ENCODE measurements at regions not wholly inside any gene's neighbourhood (a gene's known extent, or its start where the extent isn't known, plus 50 kb on each side); places are given as distances from the start of the nearest gene placed in this dataset.

DNA sequence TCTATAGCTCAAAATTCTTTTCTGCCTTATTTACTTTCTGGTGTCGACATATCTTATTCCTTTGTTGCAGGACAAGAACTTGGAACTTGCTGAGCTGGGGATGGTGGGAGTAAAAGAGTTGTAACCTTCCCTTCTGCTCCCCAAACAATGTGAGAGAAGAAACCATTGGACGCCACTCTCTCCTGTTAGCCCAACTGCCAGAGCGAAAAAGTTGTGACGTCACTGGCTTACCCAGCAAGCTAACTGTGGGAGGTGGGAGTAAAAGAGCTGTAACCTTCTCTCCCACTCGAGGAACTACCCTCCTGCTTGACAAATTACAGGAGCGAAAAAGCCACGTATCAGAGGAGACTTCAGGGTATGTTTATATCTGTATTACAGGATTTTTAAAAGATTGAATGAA is 90.0 kb upstream of the PCDH10 start:
- no peaks in the 10 kb centered on the region for H3K79me2 ChIP-seq (ENCODE audit: insufficient read depth, low read length)
- H3F3A ChIP-seq (ENCODE audit: insufficient read depth), result no peaks in the 10 kb centered on the region
- no peak overlapping the region for H3K4me3 ChIP-seq (ENCODE audit: insufficient read depth, low read length, poor library complexity, severe bottlenecking)
- H2AFZ ChIP-seq (ENCODE audit: low read depth, low read length, severe bottlenecking), result no peak overlapping the region
- no peak overlapping the region for H3K27ac ChIP-seq (ENCODE audit: low read depth, low read length)
- no peaks in the 10 kb centered on the region for H3K9me2 ChIP-seq (replicated peaks; ENCODE audit: insufficient read depth, low read length)
- H3K36me3 ChIP-seq (ENCODE audit: low read length), result no peaks in the 10 kb centered on the region
- no peaks in the 10 kb centered on the region for H3K9me3 ChIP-seq (ENCODE audit: insufficient read depth, low read length)
- no peak for TF ChIP-seq EZH2phosphoT487 (conservative IDR thresholded peaks at IDR 0.05; ENCODE audit: low read length)
- TF ChIP-seq, protein P1, sequence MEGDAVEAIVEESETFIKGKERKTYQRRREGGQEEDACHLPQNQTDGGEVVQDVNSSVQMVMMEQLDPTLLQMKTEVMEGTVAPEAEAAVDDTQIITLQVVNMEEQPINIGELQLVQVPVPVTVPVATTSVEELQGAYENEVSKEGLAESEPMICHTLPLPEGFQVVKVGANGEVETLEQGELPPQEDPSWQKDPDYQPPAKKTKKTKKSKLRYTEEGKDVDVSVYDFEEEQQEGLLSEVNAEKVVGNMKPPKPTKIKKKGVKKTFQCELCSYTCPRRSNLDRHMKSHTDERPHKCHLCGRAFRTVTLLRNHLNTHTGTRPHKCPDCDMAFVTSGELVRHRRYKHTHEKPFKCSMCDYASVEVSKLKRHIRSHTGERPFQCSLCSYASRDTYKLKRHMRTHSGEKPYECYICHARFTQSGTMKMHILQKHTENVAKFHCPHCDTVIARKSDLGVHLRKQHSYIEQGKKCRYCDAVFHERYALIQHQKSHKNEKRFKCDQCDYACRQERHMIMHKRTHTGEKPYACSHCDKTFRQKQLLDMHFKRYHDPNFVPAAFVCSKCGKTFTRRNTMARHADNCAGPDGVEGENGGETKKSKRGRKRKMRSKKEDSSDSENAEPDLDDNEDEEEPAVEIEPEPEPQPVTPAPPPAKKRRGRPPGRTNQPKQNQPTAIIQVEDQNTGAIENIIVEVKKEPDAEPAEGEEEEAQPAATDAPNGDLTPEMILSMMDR (IDR thresholded peaks at IDR 0.05; ENCODE audit: insufficient read depth, low read length, poor library complexity, severe bottlenecking), result no peak
- H4K20me1 ChIP-seq (ENCODE audit: low read depth, low read length), result no peaks in the 10 kb centered on the region
- H3K4me2 ChIP-seq (ENCODE audit: low read depth, low read length, poor library complexity, severe bottlenecking), result no peak overlapping the region
- no peak overlapping the region for H3K9ac ChIP-seq (ENCODE audit: low read length)
- H3K27me3 ChIP-seq (ENCODE audit: low read length), result no peaks in the 10 kb centered on the region

DNA sequence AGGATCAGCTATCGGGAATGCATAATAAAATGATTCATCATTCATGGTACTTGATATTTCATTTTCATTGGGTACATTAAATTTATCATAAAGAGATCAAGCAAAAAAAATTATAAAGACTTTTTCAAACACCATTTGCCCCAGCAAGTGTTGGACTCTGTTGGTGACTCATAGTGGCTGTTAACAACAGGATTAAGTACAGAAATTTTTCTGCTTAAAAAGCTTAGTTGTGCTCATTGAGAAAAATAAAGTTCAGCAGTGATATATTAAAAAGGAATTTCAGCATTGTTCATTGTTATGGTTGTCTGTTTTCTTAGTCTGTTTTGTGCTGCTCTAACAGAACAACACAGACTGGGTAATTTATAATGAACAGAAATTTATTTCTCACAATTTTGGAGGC is 86.2 kb upstream of the PCDH10 start:
- Histone ChIP-seq H3K27ac (ENCODE audit: low read depth, low read length) (no peak overlapping the region), H3K79me2 (ENCODE audit: insufficient read depth, low read length) (no peaks in the 10 kb centered on the region), H3K9me2 (replicated peaks; ENCODE audit: insufficient read depth, low read length) (no peaks in the 10 kb centered on the region), H4K20me1 (ENCODE audit: low read depth, low read length) (no peaks in the 10 kb centered on the region), H3F3A (ENCODE audit: insufficient read depth) (no peaks in the 10 kb centered on the region), H3K27me3 (ENCODE audit: low read length) (no peaks in the 10 kb centered on the region), H3K4me3 (ENCODE audit: insufficient read depth, low read length, poor library complexity, severe bottlenecking) (no peak overlapping the region), H3K9me3 (ENCODE audit: insufficient read depth, low read length) (no peaks in the 10 kb centered on the region), H3K4me2 (ENCODE audit: low read depth, low read length, poor library complexity, severe bottlenecking) (no peak overlapping the region), H2AFZ (ENCODE audit: low read depth, low read length, severe bottlenecking) (no peak overlapping the region), H3K36me3 (ENCODE audit: low read length) (no peaks in the 10 kb centered on the region), H3K9ac (ENCODE audit: low read length) (no peak overlapping the region)
- no peak for TF ChIP-seq EZH2phosphoT487 (conservative IDR thresholded peaks at IDR 0.05; ENCODE audit: low read length)
- TF ChIP-seq, protein P1 (IDR thresholded peaks at IDR 0.05; ENCODE audit: insufficient read depth, low read length, poor library complexity, severe bottlenecking), result no peak

DNA sequence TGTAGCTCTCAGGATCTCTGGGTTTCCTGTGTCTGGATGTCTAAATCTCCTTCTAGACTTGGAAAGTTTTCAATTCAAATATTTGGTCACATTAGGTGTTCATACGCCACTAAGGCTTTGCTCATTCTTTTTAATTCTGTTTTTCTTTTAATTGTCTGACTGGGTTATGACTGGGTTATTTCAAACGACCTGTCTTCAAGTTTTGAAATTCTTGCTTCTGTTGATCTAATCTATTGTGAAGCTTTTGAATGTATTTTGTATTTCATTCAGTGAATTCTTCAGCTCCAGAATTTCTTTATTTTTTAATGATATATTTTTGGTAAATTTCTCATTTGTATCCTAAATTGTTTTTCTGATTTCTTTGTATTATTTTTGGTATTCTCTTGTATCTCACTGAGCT is 81.0 kb upstream of the PCDH10 start:
- H2AFZ ChIP-seq (ENCODE audit: low read depth, low read length, severe bottlenecking), result no peak overlapping the region
- no peaks in the 10 kb centered on the region for H3K79me2 ChIP-seq (ENCODE audit: insufficient read depth, low read length)
- no peak overlapping the region for H3K27ac ChIP-seq (ENCODE audit: low read depth, low read length)
- H3K4me3 ChIP-seq (ENCODE audit: insufficient read depth, low read length, poor library complexity, severe bottlenecking), result no peak overlapping the region
- no peaks in the 10 kb centered on the region for H3F3A ChIP-seq (ENCODE audit: insufficient read depth)
- no peak overlapping the region for H3K4me2 ChIP-seq (ENCODE audit: low read depth, low read length, poor library complexity, severe bottlenecking)
- H4K20me1 ChIP-seq (ENCODE audit: low read depth, low read length), result no peaks in the 10 kb centered on the region
- H3K9ac ChIP-seq (ENCODE audit: low read length), result no peak overlapping the region
- H3K36me3 ChIP-seq (ENCODE audit: low read length), result no peaks in the 10 kb centered on the region
- TF ChIP-seq, protein P1 (IDR thresholded peaks at IDR 0.05; ENCODE audit: insufficient read depth, low read length, poor library complexity, severe bottlenecking), result no peak
- no peak for TF ChIP-seq EZH2phosphoT487 (conservative IDR thresholded peaks at IDR 0.05; ENCODE audit: low read length)
- H3K9me2 ChIP-seq (replicated peaks; ENCODE audit: insufficient read depth, low read length), result no peaks in the 10 kb centered on the region
- no peaks in the 10 kb centered on the region for H3K9me3 ChIP-seq (ENCODE audit: insufficient read depth, low read length)
- H3K27me3 ChIP-seq (ENCODE audit: low read length), result no peaks in the 10 kb centered on the region

DNA sequence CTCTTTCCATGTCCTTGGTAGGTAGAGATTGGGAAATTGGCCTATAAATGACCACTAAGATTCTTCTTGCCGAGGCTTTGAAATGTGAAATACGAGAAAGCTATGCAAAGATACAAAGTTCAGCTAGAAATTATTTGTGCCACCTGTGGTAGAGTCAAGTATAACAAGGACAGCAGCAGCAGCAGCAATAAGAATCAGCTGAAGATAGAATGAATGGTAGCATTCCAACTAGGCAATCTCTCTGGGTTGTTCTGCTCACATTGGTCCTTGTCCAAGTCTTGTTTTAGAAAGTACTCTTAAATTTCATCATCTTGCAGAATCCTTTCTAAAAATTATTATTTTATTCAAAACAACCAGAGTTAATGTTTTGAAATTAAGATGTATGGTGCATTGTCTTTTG is 67.8 kb upstream of the PCDH10 start:
- no peaks in the 10 kb centered on the region for H4K20me1 ChIP-seq (ENCODE audit: low read depth, low read length)
- no peaks in the 10 kb centered on the region for H3F3A ChIP-seq (ENCODE audit: insufficient read depth)

More for the DNA sequence above, 67.8 kb upstream of the PCDH10 start:
- Histone ChIP-seq H2AFZ (ENCODE audit: low read depth, low read length, severe bottlenecking) (no peak overlapping the region), H3K36me3 (ENCODE audit: low read length) (no peaks in the 10 kb centered on the region), H3K79me2 (ENCODE audit: insufficient read depth, low read length) (no peaks in the 10 kb centered on the region), H3K9me2 (replicated peaks; ENCODE audit: insufficient read depth, low read length) (no peaks in the 10 kb centered on the region), H3K27me3 (ENCODE audit: low read length) (no peaks in the 10 kb centered on the region), H3K9ac (ENCODE audit: low read length) (no peak overlapping the region), H3K9me3 (ENCODE audit: insufficient read depth, low read length) (no peaks in the 10 kb centered on the region), H3K4me3 (ENCODE audit: insufficient read depth, low read length, poor library complexity, severe bottlenecking) (no peak overlapping the region), H3K4me2 (ENCODE audit: low read depth, low read length, poor library complexity, severe bottlenecking) (no peak overlapping the region), H3K27ac (ENCODE audit: low read depth, low read length) (no peak overlapping the region)
- TF ChIP-seq EZH2phosphoT487 (conservative IDR thresholded peaks at IDR 0.05; ENCODE audit: low read length), result no peak
- TF ChIP-seq, protein P1 (IDR thresholded peaks at IDR 0.05; ENCODE audit: insufficient read depth, low read length, poor library complexity, severe bottlenecking), result no peak

Measured in SU-DHL-6 (cell line).